MCF 10A (cell line): ENCODE measurements at regions not wholly inside any gene's neighbourhood (a gene's known extent, or its start where the extent isn't known, plus 50 kb on each side); places are given as distances from the start of the nearest gene placed in this dataset.

Experiments used
- BruUV-seq: library from RNA; stranded (reverse); fragments of 400-500 nt; replicated peaks from 2 replicates; lab custom pipeline; 2021; lab: Mats Ljungman, UMichigan
- CTCF ChIA-PET: fragments of 300-600 bp; sonication (Branson Sonifier 250); formaldehyde crosslinking; extraction: SDS; loops from one replicate; lab custom pipeline; 2021; ENCODE audit warnings: antibody characterized with exemption, inconsistent platforms; lab: Yijun Ruan, JAX
- POLR2A ChIA-PET: fragments of 300-600, 350-650 bp; sonication (Branson Sonifier 250); formaldehyde crosslinking; extraction: SDS; loops from one replicate; lab custom pipeline; 2020; ENCODE audit warnings: antibody characterized with exemption, inconsistent platforms; lab: Yijun Ruan, JAX
- DNase-seq: peaks from one replicate; pipeline ENCODE4 v3.0.0-alpha.2; 2018; ENCODE audit not compliant: unreplicated experiment
- H3K27ac Mint-ChIP-seq: one replicate; pipeline ENCODE4 v1.8.0; 2022; ENCODE audit warnings: mild to moderate bottlenecking, low read depth, mixed read lengths; ENCODE audit not compliant: unreplicated experiment
- H3K27me3 Mint-ChIP-seq: one replicate; pipeline ENCODE4 v1.8.0; 2022; ENCODE audit warnings: mixed read lengths; ENCODE audit not compliant: insufficient read depth, unreplicated experiment
- H3K36me3 Mint-ChIP-seq: one replicate; pipeline ENCODE4 v1.8.0; 2022; ENCODE audit warnings: mild to moderate bottlenecking, moderate library complexity, mixed read lengths; ENCODE audit not compliant: insufficient read depth, unreplicated experiment
- H3K4me1 Mint-ChIP-seq: one replicate; pipeline ENCODE4 v1.8.0; 2022; ENCODE audit warnings: mixed read lengths; ENCODE audit not compliant: insufficient read depth, unreplicated experiment
- H3K4me3 Mint-ChIP-seq: one replicate; pipeline ENCODE4 v1.8.0; 2022; ENCODE audit warnings: mild to moderate bottlenecking, moderate library complexity, mixed read lengths; ENCODE audit not compliant: unreplicated experiment
- H3K9me3 Mint-ChIP-seq: one replicate; pipeline ENCODE4 v1.8.0; 2022; ENCODE audit warnings: mixed read lengths; ENCODE audit not compliant: unreplicated experiment
- CTCF ChIP-seq: fragments of 200-600 bp; IDR thresholded peaks from one replicate; pipeline ENCODE4 v1.8.0; 2022; ENCODE audit warnings: antibody characterized with exemption, mild to moderate bottlenecking; ENCODE audit not compliant: unreplicated experiment
- intact Hi-C: fragments of 100-400 bp; cut with micrococcal nuclease; formaldehyde crosslinking; loops from 2 replicates; pipeline ENCODE4 v1.14.1; 2022

GRCh38 chr2:7140306-7140705 lies 223.1 kb downstream of the RNF144A start:
- H3K4me1 Mint-ChIP-seq = no peaks in the 10 kb centered on the region
- BruUV-seq = no TSS peak
- DNase-seq = no peak
- TF ChIP-seq CTCF = no peak
- H3K4me3 Mint-ChIP-seq = no peak overlapping the region
- peaks cover 13% of the 10 kb centered on the region for H3K9me3 Mint-ChIP-seq
- no peaks in the 10 kb centered on the region for H3K36me3 Mint-ChIP-seq
- POLR2A ChIA-PET = no interaction called here
- H3K27me3 Mint-ChIP-seq = peaks cover 11% of the 10 kb centered on the region
- CTCF ChIA-PET = interaction anchor here (0.6 kb wide), 1 partner anchor 29 kb away, joined by 4 read pairs; no protein-coding TSS in a partner anchor
- no peak overlapping the region for H3K27ac Mint-ChIP-seq
- intact Hi-C loops = no loop called here

- no peak for DNase-seq
- intact Hi-C loops = no loop called here
- no peaks in the 10 kb centered on the region for H3K36me3 Mint-ChIP-seq
- peaks cover 20% of the 10 kb centered on the region for H3K9me3 Mint-ChIP-seq
- POLR2A ChIA-PET = no interaction called here
- no TSS peak for BruUV-seq
- H3K4me1 Mint-ChIP-seq = no peaks in the 10 kb centered on the region
- CTCF ChIA-PET = no interaction called here
- no peak overlapping the region for H3K27ac Mint-ChIP-seq
- TF ChIP-seq CTCF = no peak
- H3K4me3 Mint-ChIP-seq = no peak overlapping the region
- H3K27me3 Mint-ChIP-seq = no peaks in the 10 kb centered on the region
These were observed 228.5 kb downstream of the RNF144A start for GRCh38 chr2:7145707-7146106.

- no peak overlapping the region for H3K4me3 Mint-ChIP-seq
- no peaks in the 10 kb centered on the region for H3K36me3 Mint-ChIP-seq
- intact Hi-C loops = no loop called here
- CTCF ChIA-PET = no interaction called here
- no peak for DNase-seq
- BruUV-seq = no TSS peak
- POLR2A ChIA-PET = no interaction called here
- no peak overlapping the region for H3K27ac Mint-ChIP-seq
- H3K4me1 Mint-ChIP-seq = no peaks in the 10 kb centered on the region
- H3K27me3 Mint-ChIP-seq = no peaks in the 10 kb centered on the region
- no peak for TF ChIP-seq CTCF
- peaks cover 20% of the 10 kb centered on the region for H3K9me3 Mint-ChIP-seq
These were observed 228.9 kb downstream of the RNF144A start for GRCh38 chr2:7146151-7146550.

- Mint-ChIP-seq H3K27ac (no peak overlapping the region), H3K36me3 (no peaks in the 10 kb centered on the region), H3K4me3 (no peak overlapping the region), H3K4me1 (no peaks in the 10 kb centered on the region), H3K9me3 (peaks cover 16% of the 10 kb centered on the region), H3K27me3 (peaks cover 24% of the 10 kb centered on the region)
- ChIA-PET CTCF (interaction anchor here (0.6 kb wide), 1 partner anchor 702 kb away, joined by 3 read pairs; no protein-coding TSS in a partner anchor), POLR2A (no interaction called here)
- DNase-seq = no peak
- intact Hi-C loops = no loop called here
- BruUV-seq = no TSS peak
- no peak for TF ChIP-seq CTCF
These were observed 237.4 kb downstream of the RNF144A start for GRCh38 chr2:7154656-7155055.
